Fibroblast of mammary gland (primary cell): ENCODE measurements at regions not wholly inside any gene's neighbourhood (a gene's known extent, or its start where the extent isn't known, plus 50 kb on each side); places are given as distances from the start of the nearest gene placed in this dataset.
A peak's percentile ranks its signal among the peaks of the same experiment; 100 is the strongest.

Experiments used
- DNase-seq: peaks from one replicate; pipeline ENCODE4 v3.0.0-alpha.2; 2010; ENCODE audit warnings: low read depth
- H3K4me3 ChIP-seq: 2 replicates; pipeline ENCODE4 v1.5.1; 2011; ENCODE audit warnings: low read depth, mild to moderate bottlenecking, low read length, moderate library complexity; ENCODE audit not compliant: control insufficient read depth
- CTCF ChIP-seq: conservative IDR thresholded peaks from 2 replicates; pipeline ENCODE4 v1.5.1; 2011; ENCODE audit warnings: low read depth, low read length, inconsistent platforms; ENCODE audit not compliant: control insufficient read depth, insufficient read depth

GRCh38 chr11:26017322-26017860 is 314.5 kb upstream of the ANO3 start:
- TF ChIP-seq CTCF = no peak
- DNase-seq = no peak
- no peak overlapping the region for H3K4me3 ChIP-seq

- no peak overlapping the region for H3K4me3 ChIP-seq
- TF ChIP-seq CTCF = no peak
- no peak for DNase-seq
Observed at GRCh38 chr11:26017903-26018302, 314.0 kb upstream of the ANO3 start.

GRCh38 chr11:26018336-26018735 is 313.6 kb upstream of the ANO3 start:
- TF ChIP-seq CTCF = no peak
- no peak for DNase-seq
- H3K4me3 ChIP-seq = no peak overlapping the region

GRCh38 chr11:26019386-26019785 is 312.5 kb upstream of the ANO3 start:
- no peak overlapping the region for H3K4me3 ChIP-seq
- no peak for TF ChIP-seq CTCF
- no peak for DNase-seq

- TF ChIP-seq CTCF = no peak
- no peak overlapping the region for H3K4me3 ChIP-seq
- no peak for DNase-seq
Observed at GRCh38 chr11:26021017-26021416, 310.9 kb upstream of the ANO3 start.

GRCh38 chr11:26023057-26023456 is 308.9 kb upstream of the ANO3 start:
- H3K4me3 ChIP-seq = no peak overlapping the region
- no peak for TF ChIP-seq CTCF
- no peak for DNase-seq

- TF ChIP-seq CTCF = no peak
- peak; percentile 7 for DNase-seq
- H3K4me3 ChIP-seq = no peak overlapping the region
Observed at GRCh38 chr11:26025676-26026075, 306.3 kb upstream of the ANO3 start.
